IMR-90 (cell line): ENCODE measurements at regions not wholly inside any gene's neighbourhood (a gene's known extent, or its start where the extent isn't known, plus 50 kb on each side); places are given as distances from the start of the nearest gene placed in this dataset.

Experiments
- ATAC-seq: fragments of 200-7000 bp; cut with Tn5 transposase; 2 replicates; pipeline ENCODE4 v1.9.1; 2020; ENCODE audit warnings: low read depth, mild to moderate bottlenecking, moderate library complexity
- BruUV-seq: library from RNA; stranded (reverse); fragments of 400-500 nt; replicated peaks from 2 replicates; lab custom pipeline; 2021; lab: Mats Ljungman, UMichigan
- CTCF ChIA-PET: fragments of 300-600 bp; formaldehyde crosslinking; extraction: SDS; loops from one replicate; lab custom pipeline; 2021; ENCODE audit warnings: antibody characterized with exemption; lab: Yijun Ruan, JAX
- POLR2A ChIA-PET: fragments of 300-600 bp; sonication (Branson Sonifier 250); formaldehyde crosslinking; loops from one replicate; lab custom pipeline; 2022; ENCODE audit warnings: antibody characterized with exemption; ENCODE audit not compliant: unreplicated experiment; lab: Charles Lee
- DNase-seq: peaks from one replicate; pipeline ENCODE4 v3.0.0; 2013
- H2AFZ ChIP-seq: replicated peaks from 2 replicates; pipeline ENCODE3; 2013; ENCODE audit warnings: low read length, mild to moderate bottlenecking; ENCODE audit not compliant: poor library complexity
- H2AK5ac ChIP-seq: 2 replicates; pipeline ENCODE4 v1.6.1; 2013; ENCODE audit warnings: low read depth, low read length, inconsistent platforms
- H2AK9ac ChIP-seq: replicated peaks from 2 replicates; pipeline ENCODE3; 2013; ENCODE audit warnings: mild to moderate bottlenecking, low read depth, low read length, moderate library complexity; ENCODE audit not compliant: poor library complexity
- H2BK120ac ChIP-seq: 2 replicates; pipeline ENCODE4 v1.6.1; 2013; ENCODE audit warnings: low read depth, low read length, inconsistent platforms
- H2BK15ac ChIP-seq: 3 replicates; pipeline ENCODE4 v1.6.1; 2013; ENCODE audit warnings: low read depth, low read length, inconsistent platforms
- H2BK20ac ChIP-seq: 2 replicates; pipeline ENCODE4 v1.6.1; 2013; ENCODE audit warnings: low read depth, mild to moderate bottlenecking, inconsistent platforms, low read length, moderate library complexity
- H2BK5ac ChIP-seq: 2 replicates; pipeline ENCODE4 v1.6.1; 2013; ENCODE audit warnings: mild to moderate bottlenecking, low read depth, low read length, inconsistent platforms; ENCODE audit not compliant: poor library complexity, severe bottlenecking
- H3K14ac ChIP-seq: replicated peaks from 2 replicates; pipeline ENCODE4 v1.6.1; 2013; ENCODE audit warnings: low read depth, low read length, inconsistent platforms
- H3K18ac ChIP-seq: 2 replicates; pipeline ENCODE4 v1.6.1; 2013; ENCODE audit warnings: low read depth, low read length, control low read depth
- H3K23ac ChIP-seq: 2 replicates; pipeline ENCODE4 v1.6.1; 2013; ENCODE audit warnings: low read depth, low read length, inconsistent platforms
- H3K27ac ChIP-seq: 2 replicates; pipeline ENCODE4 v1.5.1; 2013; ENCODE audit warnings: mild to moderate bottlenecking, control low read depth, low read length; ENCODE audit not compliant: insufficient read depth
- H3K27me3 ChIP-seq: 2 replicates; pipeline ENCODE4 v1.6.1; 2013; ENCODE audit warnings: low read length; ENCODE audit not compliant: control insufficient read depth, insufficient read depth
- H3K36me3 ChIP-seq: 2 replicates; pipeline ENCODE4 v1.6.1; 2013; ENCODE audit warnings: low read length, mixed read lengths; ENCODE audit not compliant: control insufficient read depth, insufficient read depth
- H3K4ac ChIP-seq: 2 replicates; pipeline ENCODE4 v1.6.1; 2013; ENCODE audit warnings: low read depth, low read length, inconsistent platforms
- H3K4me1 ChIP-seq: 2 replicates; pipeline ENCODE4 v1.6.1; 2013; ENCODE audit warnings: low read length, mixed read lengths; ENCODE audit not compliant: control insufficient read depth, insufficient read depth
- H3K4me2 ChIP-seq: 2 replicates; pipeline ENCODE4 v1.6.1; 2013; ENCODE audit warnings: low read depth, mild to moderate bottlenecking, control low read depth, low read length, moderate library complexity
- H3K4me3 ChIP-seq: 2 replicates; pipeline ENCODE4 v1.5.1; 2013; ENCODE audit warnings: low read depth, mild to moderate bottlenecking, control low read depth, low read length, moderate library complexity; ENCODE audit not compliant: insufficient read depth
- H3K56ac ChIP-seq: 2 replicates; pipeline ENCODE4 v1.6.1; 2013; ENCODE audit warnings: low read length, inconsistent platforms; ENCODE audit not compliant: insufficient read depth; ENCODE audit errors: extremely low read depth
- H3K79me1 ChIP-seq, 2 experiments: 2 replicates each; pipeline ENCODE4 v1.6.1; 2013; ENCODE audit warnings: low read length in 2 of 2, inconsistent platforms in 1 of 2, low read depth in 1 of 2
- H3K9ac ChIP-seq: 2 replicates; pipeline ENCODE4 v1.6.1; 2013; ENCODE audit warnings: low read depth, low read length, control low read depth
- H3K9me1 ChIP-seq: 2 replicates; pipeline ENCODE4 v1.6.1; 2013; ENCODE audit warnings: low read length, inconsistent platforms; ENCODE audit not compliant: insufficient read depth
- H3K9me3 ChIP-seq: 2 replicates; pipeline ENCODE4 v1.6.1; 2013; ENCODE audit warnings: low read length; ENCODE audit not compliant: control insufficient read depth, insufficient read depth
- H4K20me1 ChIP-seq: 2 replicates; pipeline ENCODE4 v1.6.1; 2013; ENCODE audit warnings: low read length, inconsistent platforms; ENCODE audit not compliant: insufficient read depth
- H4K5ac ChIP-seq: 2 replicates; pipeline ENCODE4 v1.6.1; 2013; ENCODE audit warnings: mild to moderate bottlenecking, low read depth, low read length, control low read depth
- H4K8ac ChIP-seq, 2 experiments: 2 replicates each; pipeline ENCODE4 v1.6.1; 2013; ENCODE audit warnings: low read depth in 2 of 2, low read length in 2 of 2, control low read depth in 1 of 2, inconsistent platforms in 1 of 2
- H4K91ac ChIP-seq: 2 replicates; pipeline ENCODE4 v1.6.1; 2013; ENCODE audit warnings: low read depth, low read length, inconsistent platforms; ENCODE audit not compliant: insufficient read depth
- CTCF ChIP-seq: conservative IDR thresholded peaks from 2 replicates; pipeline ENCODE4 v1.5.1; 2012; ENCODE audit warnings: mild to moderate bottlenecking, low read depth, low read length, improper control_type of control experiment
- MAFK ChIP-seq: IDR thresholded peaks from 2 replicates; pipeline ENCODE4 v1.6.1; 2012; ENCODE audit warnings: low read depth, low read length, improper control_type of control experiment
- MAZ ChIP-seq: IDR thresholded peaks from 2 replicates; pipeline ENCODE4 v1.6.1; 2012; ENCODE audit warnings: low read depth, mild to moderate bottlenecking, low read length, improper control_type of control experiment, moderate library complexity, borderline replicate concordance
- MXI1 ChIP-seq: IDR thresholded peaks from 2 replicates; pipeline ENCODE4 v1.6.1; 2012; ENCODE audit warnings: low read depth, mild to moderate bottlenecking, low read length, moderate library complexity, borderline replicate concordance
- POLR2A ChIP-seq: IDR thresholded peaks from 2 replicates; pipeline ENCODE4 v1.6.1; 2012; ENCODE audit warnings: mild to moderate bottlenecking, low read depth, low read length
- RAD21 ChIP-seq: IDR thresholded peaks from 2 replicates; pipeline ENCODE4 v1.6.1; 2012; ENCODE audit warnings: low read length, improper control_type of control experiment
- RCOR1 ChIP-seq: IDR thresholded peaks from 2 replicates; pipeline ENCODE4 v1.6.1; 2012; ENCODE audit warnings: mild to moderate bottlenecking, low read length, improper control_type of control experiment; ENCODE audit not compliant: insufficient replicate concordance
- RFX5 ChIP-seq: IDR thresholded peaks from 2 replicates; pipeline ENCODE4 v1.8.0; 2012; ENCODE audit warnings: low read depth, mild to moderate bottlenecking, low read length, moderate library complexity
- WGBS, 2 experiments: methylation state at CpG; one replicate each; pipeline versions ENCODE4 v1.1.5 to v1.1.7; 2013; ENCODE audit warnings: missing lambda C conversion rate in 2 of 2; ENCODE audit not compliant: insufficient read length in 1 of 2; ENCODE audit errors: extremely low coverage in 2 of 2; 5-methylcytosine and 5-hydroxymethylcytosine counted together
- dilution Hi-C: fragments of 300-500 bp; cut with HindIII; formaldehyde crosslinking; loops from one replicate; pipeline ENCODE4 v1.14.3; 2018; ENCODE audit warnings: low sequenced_read_pairs; ENCODE audit not compliant: unreplicated experiment
- in situ Hi-C: fragments of 300-500 bp; cut with MboI; formaldehyde crosslinking; loops from 3 replicates; pipeline ENCODE4 v1.14.3; 2019; ENCODE audit warnings: low sequenced_read_pairs, inconsistent platforms, mixed read lengths
- intact Hi-C: fragments of 100-400 bp; cut with micrococcal nuclease; formaldehyde crosslinking; loops from 2 replicates; pipeline ENCODE4 v1.10.0; 2022

- no TSS peak for BruUV-seq
- Histone ChIP-seq H3K36me3 (no peaks in the 10 kb centered on the region), H3K56ac (no peak overlapping the region), H3K4me2 (no peak overlapping the region), H3K4me1 (no peaks in the 10 kb centered on the region), H2AFZ (no peak overlapping the region), H2BK5ac (no peak overlapping the region), H2BK15ac (no peak overlapping the region), H3K23ac (no peak overlapping the region), H3K9me3 (no peaks in the 10 kb centered on the region), H3K27ac (no peak overlapping the region), H4K91ac (no peak overlapping the region), H3K18ac (no peak overlapping the region), H2AK5ac (no peak overlapping the region), H3K9ac (no peak overlapping the region), H4K20me1 (no peaks in the 10 kb centered on the region), H3K27me3 (no peaks in the 10 kb centered on the region; the same call in 1 of the 2 replicates), H4K8ac (no peak overlapping the region), H3K14ac (no peak overlapping the region), H2AK9ac (no peak overlapping the region), H2BK20ac (no peak overlapping the region), H3K9me1 (no peaks in the 10 kb centered on the region), H3K79me1 (no peaks in the 10 kb centered on the region), H2BK120ac (no peak overlapping the region), H3K4ac (no peak overlapping the region), H4K5ac (no peak overlapping the region), H3K4me3 (no peak overlapping the region)
- dilution Hi-C loops = no loop called here
- WGBS, 2 experiments = no CpG with 5 or more reads among the region's 6 CpGs
- DNase-seq = no peak
- ChIA-PET POLR2A (no interaction called here), CTCF (no interaction called here)
- no peak for ATAC-seq
- in situ Hi-C loops = no loop called here
- TF ChIP-seq MAZ (no peak), CTCF (no peak), RFX5 (no peak), MXI1 (no peak), RAD21 (no peak), POLR2A (no peak), MAFK (no peak), RCOR1 (no peak)
- intact Hi-C loops = no loop called here
Measured at GRCh38 chr20:47944682-47945081, 159.4 kb upstream of the SULF2 start.
